ENCODE measurements at regions not wholly inside any gene's neighbourhood (a gene's known extent, or its start where the extent isn't known, plus 50 kb on each side); places are given as distances from the start of the nearest gene placed in this dataset.

GRCh38 chr5:7014611-7015010, 301.4 kb downstream of the TENT4A start:
- H3K9me3 ChIP-seq (ENCODE audit: low read depth, low read length), result no peaks in the 10 kb centered on the region; the same call in 1 of the 2 replicates

DNA sequence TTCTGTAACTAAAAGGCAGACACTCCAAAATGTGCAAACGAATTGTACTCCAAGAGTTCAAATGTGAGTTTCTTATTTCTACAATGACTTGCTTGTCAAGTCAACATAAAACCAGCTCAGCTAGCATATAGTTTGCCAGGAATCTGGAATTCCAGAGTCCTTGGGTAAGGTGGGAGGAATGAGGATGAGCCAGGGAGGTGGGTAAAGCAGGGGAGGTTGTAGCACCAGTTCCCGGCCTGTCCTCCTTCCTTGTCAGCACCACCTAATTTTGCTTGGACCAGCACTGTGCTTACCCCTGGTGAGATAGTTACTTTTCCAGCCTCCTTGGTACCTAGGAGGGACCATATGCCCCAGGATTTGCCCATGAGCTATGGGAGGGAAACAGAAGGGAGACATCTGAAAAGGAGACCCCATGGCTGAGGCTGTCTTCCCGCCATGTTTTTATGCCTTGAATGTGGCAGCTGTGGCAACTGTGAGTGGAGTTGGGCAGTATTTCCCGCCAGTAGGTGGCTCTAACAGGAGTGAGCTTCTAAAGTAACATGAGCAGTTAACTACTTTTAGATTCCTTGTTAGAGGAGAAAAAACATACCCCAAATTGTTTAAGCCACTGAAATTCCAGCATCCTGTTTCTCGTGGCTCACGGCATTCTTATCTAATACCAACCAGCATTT, 302.5 kb downstream of the TENT4A start:
- Histone ChIP-seq H3K36me3 (ENCODE audit: insufficient read depth, low read length) (no peaks in the 10 kb centered on the region), H3K4me3 (no peak overlapping the region), H3K9me3 (ENCODE audit: low read depth, low read length) (no peaks in the 10 kb centered on the region; the same call in 1 of the 2 replicates), H3K9ac (ENCODE audit: insufficient read length) (no peak overlapping the region), H3K27ac (no peak overlapping the region)
- no peak for DNase-seq (ENCODE audit: low read depth, low spot score)
- no peak for TF ChIP-seq EZH2 (IDR thresholded peaks at IDR 0.05)
- no peak for TF ChIP-seq FOXP2 (optimal IDR thresholded peaks at IDR 0.05; ENCODE audit: control extremely low read depth, extremely low read length, insufficient read depth)
- no peak for TF ChIP-seq POLR2AphosphoS5 (IDR thresholded peaks at IDR 0.05; ENCODE audit: borderline replicate concordance, low read depth, low read length)

More at GRCh38 chr5:7014611-7015010, 301.4 kb downstream of the TENT4A start:
- no peak for DNase-seq (ENCODE audit: low read depth, low spot score)
- Histone ChIP-seq H3K36me3 (ENCODE audit: insufficient read depth, low read length) (no peaks in the 10 kb centered on the region), H3K4me3 (no peak overlapping the region), H3K9ac (ENCODE audit: insufficient read length) (no peak overlapping the region), H3K27ac (no peak overlapping the region)
- TF ChIP-seq EZH2 (IDR thresholded peaks at IDR 0.05) (no peak), FOXP2 (optimal IDR thresholded peaks at IDR 0.05; ENCODE audit: control extremely low read depth, extremely low read length, insufficient read depth) (no peak), POLR2AphosphoS5 (IDR thresholded peaks at IDR 0.05; ENCODE audit: borderline replicate concordance, low read depth, low read length) (no peak)

- no peak for TF ChIP-seq POLR2AphosphoS5 (IDR thresholded peaks at IDR 0.05; ENCODE audit: borderline replicate concordance, low read depth, low read length)
- no peak for TF ChIP-seq EZH2 (IDR thresholded peaks at IDR 0.05)
- no peak for TF ChIP-seq FOXP2 (optimal IDR thresholded peaks at IDR 0.05; ENCODE audit: control extremely low read depth, extremely low read length, insufficient read depth)
- no peaks in the 10 kb centered on the region for H3K36me3 ChIP-seq (ENCODE audit: insufficient read depth, low read length)
- no peak overlapping the region for H3K27ac ChIP-seq
- H3K9me3 ChIP-seq (ENCODE audit: low read depth, low read length), result no peaks in the 10 kb centered on the region; the same call in 1 of the 2 replicates
- no peak for DNase-seq (ENCODE audit: low read depth, low spot score)
- no peak overlapping the region for H3K9ac ChIP-seq (ENCODE audit: insufficient read length)
- H3K4me3 ChIP-seq, result no peak overlapping the region
These were observed 303.9 kb downstream of the TENT4A start for GRCh38 chr5:7016999-7017747.

DNA sequence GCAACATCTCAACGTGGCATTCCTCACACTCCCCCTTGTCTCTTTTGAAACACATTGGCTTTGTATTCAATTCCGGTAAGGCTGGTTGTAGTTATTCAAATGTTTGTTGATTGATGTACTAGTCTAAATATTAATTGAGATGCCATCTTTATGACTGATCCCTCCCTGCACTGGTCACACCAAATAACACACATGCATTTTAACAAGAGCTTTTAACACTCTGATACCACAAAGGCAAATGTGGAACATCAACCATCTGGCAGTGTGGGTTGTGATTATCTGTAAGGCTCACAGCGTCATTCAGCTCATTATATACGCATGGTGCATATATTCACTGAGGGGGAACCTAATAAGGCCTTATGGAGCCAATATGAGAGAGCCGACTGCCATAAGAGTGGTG, 305.0 kb downstream of the TENT4A start:
- Histone ChIP-seq H3K9ac (ENCODE audit: insufficient read length) (no peak overlapping the region), H3K36me3 (ENCODE audit: insufficient read depth, low read length) (no peaks in the 10 kb centered on the region), H3K27ac (no peak overlapping the region), H3K9me3 (ENCODE audit: low read depth, low read length) (no peaks in the 10 kb centered on the region; the same call in 1 of the 2 replicates), H3K4me3 (no peak overlapping the region)
- DNase-seq (ENCODE audit: low read depth, low spot score), result no peak
- TF ChIP-seq POLR2AphosphoS5 (IDR thresholded peaks at IDR 0.05; ENCODE audit: borderline replicate concordance, low read depth, low read length) (no peak), EZH2 (IDR thresholded peaks at IDR 0.05) (no peak), FOXP2 (optimal IDR thresholded peaks at IDR 0.05; ENCODE audit: control extremely low read depth, extremely low read length, insufficient read depth) (no peak)

GRCh38 chr5:7018601-7019000, 305.4 kb downstream of the TENT4A start:
- Histone ChIP-seq H3K36me3 (ENCODE audit: insufficient read depth, low read length) (no peaks in the 10 kb centered on the region), H3K27ac (no peak overlapping the region), H3K9me3 (ENCODE audit: low read depth, low read length) (no peaks in the 10 kb centered on the region; the same call in 1 of the 2 replicates), H3K4me3 (no peak overlapping the region), H3K9ac (ENCODE audit: insufficient read length) (no peak overlapping the region)
- TF ChIP-seq POLR2AphosphoS5 (IDR thresholded peaks at IDR 0.05; ENCODE audit: borderline replicate concordance, low read depth, low read length) (no peak), FOXP2 (optimal IDR thresholded peaks at IDR 0.05; ENCODE audit: control extremely low read depth, extremely low read length, insufficient read depth) (no peak), EZH2 (IDR thresholded peaks at IDR 0.05) (no peak)
- no peak for DNase-seq (ENCODE audit: low read depth, low spot score)

DNA sequence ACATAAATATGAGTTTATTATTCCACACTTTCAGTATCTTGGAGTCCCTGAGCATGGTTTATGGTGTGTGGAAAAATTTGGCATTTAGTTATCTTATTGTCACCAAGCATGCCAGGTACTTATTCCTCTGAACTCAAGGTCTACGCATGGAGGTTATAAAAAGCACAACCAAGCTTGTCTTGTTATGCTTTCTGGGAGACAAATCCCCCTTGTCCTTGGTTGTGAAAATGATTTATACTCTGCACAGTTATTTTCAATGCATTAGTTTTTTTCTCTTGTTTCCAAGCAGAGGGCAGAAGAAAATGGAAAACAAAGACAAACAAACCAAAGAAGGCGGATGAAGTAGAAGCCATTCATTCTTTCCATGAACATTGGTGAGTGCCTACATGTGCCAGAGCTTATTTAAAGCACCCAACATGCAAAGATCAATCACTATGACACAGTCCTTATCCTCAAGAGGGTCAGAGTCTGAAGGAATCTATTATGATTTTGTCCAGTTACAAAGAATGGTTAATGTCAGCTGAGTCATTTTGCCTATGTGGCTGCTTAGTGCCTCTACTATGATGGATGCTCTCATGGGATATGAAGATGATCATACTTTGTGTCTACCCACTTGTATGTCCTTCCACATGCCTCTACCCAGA, 323.1 kb downstream of the TENT4A start:
- Histone ChIP-seq H3K36me3 (ENCODE audit: insufficient read depth, low read length) (no peaks in the 10 kb centered on the region), H3K9me3 (ENCODE audit: low read depth, low read length) (no peaks in the 10 kb centered on the region), H3K4me3 (no peak overlapping the region), H3K9ac (ENCODE audit: insufficient read length) (no peak overlapping the region), H3K27ac (no peak overlapping the region)
- no peak for TF ChIP-seq FOXP2 (optimal IDR thresholded peaks at IDR 0.05; ENCODE audit: control extremely low read depth, extremely low read length, insufficient read depth)
- no peak for TF ChIP-seq POLR2AphosphoS5 (IDR thresholded peaks at IDR 0.05; ENCODE audit: borderline replicate concordance, low read depth, low read length)
- TF ChIP-seq EZH2 (IDR thresholded peaks at IDR 0.05), result no peak
- DNase-seq (ENCODE audit: low read depth, low spot score), result no peak

GRCh38 chr5:7039074-7039473, 325.8 kb downstream of the TENT4A start:
- H3K36me3 ChIP-seq (ENCODE audit: insufficient read depth, low read length), result no peaks in the 10 kb centered on the region
- H3K9me3 ChIP-seq (ENCODE audit: low read depth, low read length), result no peaks in the 10 kb centered on the region
- H3K4me3 ChIP-seq, result no peak overlapping the region
- no peak overlapping the region for H3K9ac ChIP-seq (ENCODE audit: insufficient read length)
- no peak for TF ChIP-seq FOXP2 (optimal IDR thresholded peaks at IDR 0.05; ENCODE audit: control extremely low read depth, extremely low read length, insufficient read depth)
- TF ChIP-seq EZH2 (IDR thresholded peaks at IDR 0.05), result no peak
- TF ChIP-seq POLR2AphosphoS5 (IDR thresholded peaks at IDR 0.05; ENCODE audit: borderline replicate concordance, low read depth, low read length), result no peak
- DNase-seq (ENCODE audit: low read depth, low spot score), result no peak
- no peak overlapping the region for H3K27ac ChIP-seq

GRCh38 chr5:7040111-7040510, 326.9 kb downstream of the TENT4A start:
- TF ChIP-seq POLR2AphosphoS5 (IDR thresholded peaks at IDR 0.05; ENCODE audit: borderline replicate concordance, low read depth, low read length), result no peak
- TF ChIP-seq EZH2 (IDR thresholded peaks at IDR 0.05), result no peak
- TF ChIP-seq FOXP2 (optimal IDR thresholded peaks at IDR 0.05; ENCODE audit: control extremely low read depth, extremely low read length, insufficient read depth), result no peak
- H3K4me3 ChIP-seq, result no peak overlapping the region
- H3K9me3 ChIP-seq (ENCODE audit: low read depth, low read length), result no peaks in the 10 kb centered on the region
- H3K27ac ChIP-seq, result no peak overlapping the region
- no peaks in the 10 kb centered on the region for H3K36me3 ChIP-seq (ENCODE audit: insufficient read depth, low read length)
- no peak overlapping the region for H3K9ac ChIP-seq (ENCODE audit: insufficient read length)
- no peak for DNase-seq (ENCODE audit: low read depth, low spot score)
